ENCODE measurements at regions not wholly inside any gene's neighbourhood (a gene's known extent, or its start where the extent isn't known, plus 50 kb on each side); places are given as distances from the start of the nearest gene placed in this dataset.

GRCh38 chr1:29954591-29954990, 718.3 kb downstream of the PTPRU start:
- ChIA-PET POLR2A (ENCODE audit: low non-redundant PET) (no interaction called here), CTCF (no interaction called here)
- TF ChIP-seq, protein P1, sequence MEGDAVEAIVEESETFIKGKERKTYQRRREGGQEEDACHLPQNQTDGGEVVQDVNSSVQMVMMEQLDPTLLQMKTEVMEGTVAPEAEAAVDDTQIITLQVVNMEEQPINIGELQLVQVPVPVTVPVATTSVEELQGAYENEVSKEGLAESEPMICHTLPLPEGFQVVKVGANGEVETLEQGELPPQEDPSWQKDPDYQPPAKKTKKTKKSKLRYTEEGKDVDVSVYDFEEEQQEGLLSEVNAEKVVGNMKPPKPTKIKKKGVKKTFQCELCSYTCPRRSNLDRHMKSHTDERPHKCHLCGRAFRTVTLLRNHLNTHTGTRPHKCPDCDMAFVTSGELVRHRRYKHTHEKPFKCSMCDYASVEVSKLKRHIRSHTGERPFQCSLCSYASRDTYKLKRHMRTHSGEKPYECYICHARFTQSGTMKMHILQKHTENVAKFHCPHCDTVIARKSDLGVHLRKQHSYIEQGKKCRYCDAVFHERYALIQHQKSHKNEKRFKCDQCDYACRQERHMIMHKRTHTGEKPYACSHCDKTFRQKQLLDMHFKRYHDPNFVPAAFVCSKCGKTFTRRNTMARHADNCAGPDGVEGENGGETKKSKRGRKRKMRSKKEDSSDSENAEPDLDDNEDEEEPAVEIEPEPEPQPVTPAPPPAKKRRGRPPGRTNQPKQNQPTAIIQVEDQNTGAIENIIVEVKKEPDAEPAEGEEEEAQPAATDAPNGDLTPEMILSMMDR (conservative IDR thresholded peaks at IDR 0.05; ENCODE audit: low read depth), result no peak
- DNase-seq (ENCODE audit: low spot score), result no peak
- no peak overlapping the region for H3K27ac ChIP-seq

DNA sequence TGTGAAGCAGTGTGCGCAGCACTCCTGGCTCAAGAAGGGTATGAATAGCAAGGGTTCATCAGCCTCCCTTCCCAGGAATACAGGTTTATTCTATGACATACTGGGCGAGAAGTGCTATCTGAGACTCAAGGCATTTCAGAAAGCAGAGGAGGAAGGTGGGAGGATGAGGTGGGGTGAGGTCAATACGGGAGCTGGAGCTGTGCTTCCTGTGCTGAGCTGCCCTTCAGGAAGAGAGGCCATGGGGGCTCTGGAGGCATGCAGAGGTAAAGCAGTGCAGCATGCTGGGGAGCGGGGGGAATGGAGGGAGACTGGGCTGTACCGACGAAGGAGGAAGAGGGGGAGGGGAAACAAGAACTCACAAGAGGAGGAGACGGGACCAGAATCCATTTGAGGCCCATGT, 717.6 kb downstream of the PTPRU start:
- no peak overlapping the region for H3K27ac ChIP-seq
- CTCF ChIA-PET, result no interaction called here
- DNase-seq (ENCODE audit: low spot score), result no peak
- POLR2A ChIA-PET (ENCODE audit: low non-redundant PET), result no interaction called here
- TF ChIP-seq, protein P1 (conservative IDR thresholded peaks at IDR 0.05; ENCODE audit: low read depth), result no peak

- CTCF ChIA-PET, result no interaction called here
- no peak for DNase-seq (ENCODE audit: low spot score)
- POLR2A ChIA-PET (ENCODE audit: low non-redundant PET), result no interaction called here
Measured at GRCh38 chr1:29949676-29950075, 713.4 kb downstream of the PTPRU start.

DNA sequence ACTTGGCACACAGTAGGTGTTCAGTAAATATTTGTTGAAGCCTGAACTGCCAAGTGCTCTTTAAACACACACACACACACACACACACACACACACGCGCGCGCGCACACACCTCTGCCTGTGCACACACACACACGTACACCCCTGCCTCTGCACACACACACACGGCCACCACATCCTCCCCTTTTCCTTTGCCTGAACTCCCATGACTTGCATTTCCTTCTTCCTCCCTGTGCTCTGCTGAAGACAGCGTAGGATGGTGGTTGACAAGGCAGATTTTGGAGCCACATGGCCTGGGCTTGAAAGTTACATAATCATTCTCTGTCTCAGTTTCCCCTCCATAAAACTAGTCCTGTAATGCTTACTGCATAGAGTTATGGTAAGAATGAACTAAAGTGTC, 712.3 kb downstream of the PTPRU start:
- TF ChIP-seq, protein P1 (conservative IDR thresholded peaks at IDR 0.05; ENCODE audit: low read depth), result no peak
- DNase-seq (ENCODE audit: low spot score), result no peak
- CTCF ChIA-PET, result no interaction called here
- POLR2A ChIA-PET (ENCODE audit: low non-redundant PET), result no interaction called here
- no peak overlapping the region for H3K27ac ChIP-seq

More at GRCh38 chr1:29949676-29950075, 713.4 kb downstream of the PTPRU start:
- TF ChIP-seq, protein P1 (conservative IDR thresholded peaks at IDR 0.05; ENCODE audit: low read depth), result no peak
- H3K27ac ChIP-seq, result no peak overlapping the region

DNA sequence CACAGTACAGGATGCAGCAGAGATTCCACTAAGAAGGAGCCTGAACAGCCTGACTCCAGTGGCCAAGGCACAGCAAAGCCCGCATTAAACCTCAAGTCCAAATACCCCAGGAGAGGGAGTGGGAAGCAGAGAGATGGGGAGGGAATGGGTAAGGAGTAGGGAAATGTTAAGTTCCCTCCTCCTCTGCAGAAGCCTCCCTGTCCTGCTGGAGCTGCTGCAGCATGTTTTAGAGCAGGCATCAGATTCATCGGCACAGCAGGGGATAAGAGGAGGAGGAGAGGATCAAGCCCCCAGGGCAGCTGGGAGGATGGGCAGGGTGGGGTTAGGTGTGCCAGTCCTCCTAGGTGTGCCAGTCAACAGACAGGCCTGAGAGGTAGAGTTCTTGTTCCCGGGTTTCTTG, 709.7 kb downstream of the PTPRU start:
- ChIA-PET CTCF (interaction anchor here (1.0 kb wide), 1 partner anchor 166 kb away, joined by 4 read pairs; no protein-coding TSS in a partner anchor), POLR2A (ENCODE audit: low non-redundant PET) (no interaction called here)
- no peak for DNase-seq (ENCODE audit: low spot score)
- TF ChIP-seq, protein P1 (conservative IDR thresholded peaks at IDR 0.05; ENCODE audit: low read depth), result no peak
- H3K27ac ChIP-seq, result no peak overlapping the region

- CTCF ChIA-PET, result interaction anchor here (1.0 kb wide), 1 partner anchor 166 kb away, joined by 4 read pairs; no protein-coding TSS in a partner anchor
- POLR2A ChIA-PET (ENCODE audit: low non-redundant PET), result no interaction called here
- no peak for DNase-seq (ENCODE audit: low spot score)
- TF ChIP-seq, protein P1 (conservative IDR thresholded peaks at IDR 0.05; ENCODE audit: low read depth), result no peak
- H3K27ac ChIP-seq, result no peak overlapping the region
Measured at GRCh38 chr1:29945426-29945825, 709.1 kb downstream of the PTPRU start.

All from RWPE1 (cell line).